NCI-H82 (cell line): ENCODE measurements at regions not wholly inside any gene's neighbourhood (a gene's known extent, or its start where the extent isn't known, plus 50 kb on each side); places are given as distances from the start of the nearest gene placed in this dataset.

Source experiments
- DNase-seq: peaks from one replicate; lab custom pipeline; 2025; lab: John Stamatoyannopoulos, UW

DNA sequence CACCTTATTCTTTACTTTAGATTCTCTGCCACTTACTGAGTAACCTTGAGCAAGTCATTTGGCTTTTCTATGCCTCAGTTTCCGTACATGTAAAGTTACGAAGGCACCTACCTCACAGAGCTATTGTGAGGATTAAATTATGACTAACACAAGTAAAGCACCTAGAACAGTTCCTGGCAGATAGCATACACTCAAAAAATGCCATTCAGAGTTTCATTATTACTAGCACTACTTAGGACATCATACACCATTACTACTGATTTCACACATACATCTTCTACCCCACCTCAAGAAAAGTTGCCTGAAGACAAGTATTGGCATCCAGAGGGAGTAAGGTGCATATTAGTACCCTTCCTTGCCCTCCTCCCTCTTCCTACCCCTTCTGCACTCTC is 107.8 kb downstream of the OGFRL1 start:
- DNase-seq, result no peak

DNA sequence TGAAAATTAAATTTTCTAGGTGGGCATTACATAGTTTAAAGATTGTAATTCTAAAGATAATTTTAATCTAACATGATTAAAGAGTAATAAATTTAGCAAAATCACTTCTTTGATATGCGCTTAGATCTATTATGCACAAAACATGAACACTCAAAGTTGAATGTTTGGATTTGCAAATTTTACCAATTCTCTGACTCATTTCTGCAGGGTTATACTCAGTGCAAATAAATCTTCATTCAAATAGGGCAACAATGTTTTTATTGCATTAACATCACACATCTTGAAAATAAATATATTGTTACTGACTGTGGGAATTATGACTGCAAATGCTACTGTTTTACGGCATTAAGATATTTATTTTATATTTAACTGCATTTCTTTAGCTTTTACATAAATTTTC is 110.7 kb downstream of the OGFRL1 start:
- no peak for DNase-seq

DNA sequence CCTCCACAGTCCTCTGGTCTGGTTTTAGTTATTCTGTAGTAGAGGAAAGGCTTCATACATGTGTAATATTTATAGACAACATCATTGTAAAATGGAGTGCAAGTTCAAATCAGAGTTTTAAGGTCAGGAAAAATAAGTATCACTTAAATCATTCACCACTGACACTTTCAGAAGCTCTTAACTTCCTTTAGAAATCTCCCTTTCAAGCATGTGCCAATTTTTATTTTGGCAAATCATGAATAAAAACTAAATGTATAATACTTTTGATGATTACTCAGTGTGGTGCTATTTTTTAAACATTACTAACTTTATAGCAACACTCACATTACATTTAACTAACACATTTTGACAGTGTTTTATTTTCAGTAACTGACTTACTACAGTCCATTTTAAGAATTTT is 112.2 kb downstream of the OGFRL1 start:
- DNase-seq, result no peak

DNA sequence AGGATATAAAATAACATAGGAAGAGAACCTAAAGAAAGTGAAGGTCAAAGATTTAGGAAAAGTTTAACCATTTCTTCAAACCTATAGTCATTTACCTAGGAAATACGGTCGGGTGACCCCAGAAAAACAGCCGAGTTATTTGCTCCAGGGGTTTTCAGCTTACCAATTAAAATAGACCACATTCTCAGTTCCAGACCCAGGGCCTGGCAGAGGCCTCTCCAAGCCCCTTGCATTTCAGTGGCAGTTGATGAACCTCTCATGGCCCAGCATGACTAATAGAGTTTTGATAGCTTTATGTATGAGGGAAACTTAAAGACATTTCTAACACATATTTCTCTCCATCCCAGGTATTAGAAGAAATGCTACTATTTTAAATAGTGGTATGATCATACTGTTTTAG is 113.5 kb downstream of the OGFRL1 start:
- DNase-seq, result no peak

DNA sequence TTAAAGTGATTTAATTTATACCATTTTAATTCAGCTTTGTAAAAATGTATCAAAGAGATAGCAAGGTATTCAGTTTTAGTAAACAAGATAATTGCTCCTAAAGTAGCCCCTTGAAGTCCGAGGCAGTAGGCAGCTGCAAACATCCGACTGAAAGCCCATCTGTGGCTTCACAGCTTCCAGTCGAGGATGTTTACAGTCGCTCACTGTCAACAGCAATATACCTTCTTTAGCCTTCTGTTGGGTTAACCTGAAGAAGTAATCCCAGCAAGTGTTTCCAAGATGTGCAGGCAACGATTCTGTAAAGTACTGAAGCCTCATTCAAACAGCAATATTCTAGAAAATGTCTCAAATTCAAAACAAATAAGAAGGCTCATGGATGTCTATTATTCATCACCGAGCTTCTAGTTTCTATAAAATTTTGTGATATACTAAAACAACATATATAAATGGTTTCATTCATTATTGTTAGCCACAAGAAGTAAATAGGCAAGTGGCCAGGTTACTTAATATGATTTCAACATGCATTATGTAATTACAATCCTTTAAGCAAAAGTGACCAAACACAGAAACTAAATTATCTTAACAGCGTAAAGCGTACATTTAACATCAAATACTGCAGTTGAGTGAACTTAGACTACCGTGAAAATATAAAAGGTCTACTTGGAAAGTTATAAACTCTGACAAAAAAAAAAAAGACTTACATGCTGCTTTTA is 115.0 kb downstream of the OGFRL1 start:
- peak; percentile 9 for DNase-seq

DNA sequence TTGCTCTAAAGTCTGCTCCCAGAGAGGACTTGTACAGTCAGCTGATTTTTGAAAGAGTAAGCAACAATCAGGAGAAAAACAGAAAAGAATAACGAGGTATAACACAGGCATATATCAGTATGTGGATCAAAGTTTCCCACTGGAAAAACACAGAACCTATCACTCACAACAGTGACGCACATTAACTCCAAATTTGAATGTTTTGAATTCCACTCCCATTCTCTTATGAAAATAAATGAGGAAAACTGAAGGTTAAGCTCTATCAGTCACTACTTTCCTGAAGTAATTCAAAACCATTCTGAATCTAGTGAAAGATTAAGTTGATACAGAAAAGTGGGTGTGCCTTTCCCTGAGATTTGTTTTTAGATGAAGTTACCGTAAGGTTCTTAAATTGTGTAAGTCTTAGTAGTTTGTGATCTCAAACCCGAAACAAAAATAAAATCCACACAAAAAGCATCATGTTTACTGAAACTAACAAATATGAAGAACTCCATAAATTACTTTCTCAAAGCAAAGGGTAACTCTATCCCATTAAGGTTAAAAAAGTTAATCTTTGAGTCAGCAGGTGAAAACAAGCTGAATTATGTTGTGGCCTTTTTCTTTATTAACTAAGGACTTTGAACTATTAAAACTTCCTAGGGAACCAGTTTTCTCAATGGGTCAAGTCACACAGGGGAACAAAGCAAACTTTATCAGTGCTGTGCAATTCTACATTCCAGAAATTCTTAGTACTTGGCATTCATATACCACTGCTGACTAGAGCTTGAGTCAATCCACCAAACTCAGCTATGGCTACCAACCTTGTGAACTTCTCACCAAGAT is 115.7 kb downstream of the OGFRL1 start:
- no peak for DNase-seq

DNA sequence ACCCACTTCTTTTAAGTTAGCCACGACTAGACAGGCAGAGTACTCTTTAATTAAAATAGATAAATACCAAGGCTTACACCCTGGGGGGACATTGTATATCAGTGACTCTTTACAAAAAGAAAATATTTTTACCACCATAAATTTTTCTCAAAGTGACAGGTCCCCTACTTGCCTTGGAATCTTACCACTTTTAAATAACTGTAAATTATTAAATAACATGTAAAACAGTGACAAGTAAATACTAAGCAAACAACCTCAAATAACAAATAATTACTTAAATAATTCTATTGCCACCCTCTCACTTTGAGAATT is 116.3 kb downstream of the OGFRL1 start:
- DNase-seq, result no peak

DNA sequence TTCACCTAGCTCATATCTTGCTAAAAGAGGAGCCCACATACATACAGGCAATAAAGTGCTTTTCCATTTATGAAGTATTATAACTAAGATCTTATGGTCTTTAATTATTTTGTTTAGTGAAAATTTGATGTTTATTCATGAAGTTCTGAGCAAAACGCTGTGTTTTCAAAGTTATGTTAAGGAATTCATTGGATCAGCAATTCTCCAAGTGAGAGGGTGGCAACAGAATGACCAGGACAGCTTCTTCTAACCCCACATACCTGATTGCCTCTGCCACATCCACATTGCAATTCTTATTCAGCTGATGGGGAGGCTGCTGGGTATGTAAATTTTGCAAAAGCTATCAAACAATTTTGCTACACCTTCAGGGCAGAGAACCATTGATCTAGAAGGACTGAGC is 116.8 kb downstream of the OGFRL1 start:
- DNase-seq, result no peak

DNA sequence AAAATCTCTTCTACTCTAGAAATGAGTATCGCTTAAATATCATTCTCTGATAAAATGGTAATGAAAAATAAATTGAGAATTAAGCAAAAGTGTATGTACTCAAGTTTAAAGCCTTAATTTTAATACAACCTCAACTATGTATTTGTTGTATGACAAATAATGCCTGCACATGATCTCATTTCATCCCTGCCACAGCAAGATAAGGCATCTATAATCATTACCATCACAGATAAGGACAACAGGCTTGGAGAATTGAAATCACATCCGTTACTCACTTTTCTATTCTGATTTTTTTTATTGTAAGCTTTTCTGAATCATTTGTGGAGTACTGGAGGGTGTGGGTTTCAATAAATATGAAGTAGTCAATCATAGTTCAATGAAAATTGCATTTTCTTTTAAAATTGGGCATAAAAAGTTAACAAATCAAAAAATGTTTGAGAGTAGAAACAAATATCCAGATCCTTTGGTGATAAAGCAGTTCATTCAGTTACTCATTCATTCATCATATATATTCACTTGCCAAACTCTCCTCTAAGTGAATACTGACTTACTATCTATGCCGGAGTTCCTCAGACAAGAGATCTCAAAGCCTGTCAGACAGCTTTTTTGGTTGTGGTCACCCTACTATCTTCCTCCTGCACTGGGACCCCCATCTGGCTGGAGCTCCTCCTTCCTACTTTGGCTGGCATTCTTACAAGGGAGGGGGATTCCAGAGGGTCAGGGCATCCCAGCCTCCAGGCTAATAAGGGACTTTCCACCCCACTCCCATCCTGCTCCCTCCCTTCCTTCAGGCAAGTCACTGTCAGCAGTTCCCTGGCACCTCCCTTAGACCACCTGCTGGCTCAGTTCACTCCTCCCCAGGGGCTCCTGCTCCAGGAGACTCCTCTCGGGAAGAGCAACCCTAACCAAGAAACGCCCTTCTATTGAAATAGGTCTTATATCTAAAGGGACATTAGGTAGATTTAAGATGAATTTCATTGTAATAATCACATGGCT is 118.6 kb downstream of the OGFRL1 start:
- peak; percentile 5 for DNase-seq

DNA sequence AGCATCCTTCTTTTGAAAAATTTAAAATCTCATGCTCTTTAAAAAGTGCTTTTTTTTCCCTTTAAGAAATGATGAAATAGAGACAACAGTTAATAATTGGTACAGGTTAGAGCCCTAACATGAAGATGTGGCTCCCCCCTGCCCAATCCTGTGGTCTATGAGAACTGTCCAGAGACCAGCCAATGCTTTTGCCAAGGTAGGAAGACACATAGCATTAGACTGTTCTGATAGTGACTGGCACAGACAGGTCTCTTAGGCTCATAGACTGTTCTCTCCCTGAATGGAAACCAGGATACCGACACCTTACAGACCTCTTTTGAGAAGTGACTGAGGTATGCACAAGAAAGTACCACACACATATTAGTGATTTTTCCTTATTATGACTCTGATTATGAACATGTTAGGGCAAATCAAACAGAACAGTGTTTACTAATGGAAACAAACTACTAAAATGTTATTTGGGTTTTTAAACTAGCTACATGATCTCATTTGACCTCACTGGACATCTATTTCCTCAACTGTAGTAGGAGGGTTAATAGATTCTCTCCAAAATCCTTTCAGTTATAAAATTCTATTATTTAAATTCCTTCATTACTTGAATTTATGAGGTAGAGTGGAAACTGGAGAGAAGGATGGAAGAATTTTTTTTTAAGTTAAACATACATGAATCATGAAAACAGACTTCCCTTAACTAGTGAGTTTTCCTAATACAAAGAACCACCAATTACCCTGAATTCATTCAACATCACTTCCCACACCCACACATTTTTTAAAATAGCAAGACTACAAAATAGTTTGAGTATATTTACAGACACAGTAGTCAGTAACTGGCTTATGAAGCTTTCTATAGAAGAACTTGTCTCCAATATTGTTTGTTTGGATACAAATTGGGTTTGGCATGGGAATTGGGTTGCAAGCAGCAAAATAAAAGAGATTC is 120.4 kb downstream of the OGFRL1 start:
- DNase-seq, result no peak

DNA sequence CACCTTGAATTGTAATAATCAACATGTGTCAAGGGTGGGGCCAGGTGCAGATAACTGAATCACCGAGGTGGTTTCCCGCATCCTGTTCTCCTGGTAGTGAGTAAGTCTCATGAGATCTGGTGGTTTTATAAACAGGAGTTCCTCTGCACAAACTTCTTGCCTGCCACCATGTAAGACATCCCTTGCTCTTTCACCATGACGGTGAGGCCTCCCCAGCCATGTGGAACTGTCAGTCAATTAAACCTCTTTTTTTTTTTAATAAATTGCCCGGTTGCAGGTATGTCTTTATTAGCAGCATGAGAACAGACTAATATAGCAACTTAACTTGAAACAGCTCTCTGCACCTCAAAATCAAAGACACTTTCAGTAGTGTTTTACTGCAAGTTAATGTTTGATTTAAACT is 121.6 kb downstream of the OGFRL1 start:
- DNase-seq, result no peak

DNA sequence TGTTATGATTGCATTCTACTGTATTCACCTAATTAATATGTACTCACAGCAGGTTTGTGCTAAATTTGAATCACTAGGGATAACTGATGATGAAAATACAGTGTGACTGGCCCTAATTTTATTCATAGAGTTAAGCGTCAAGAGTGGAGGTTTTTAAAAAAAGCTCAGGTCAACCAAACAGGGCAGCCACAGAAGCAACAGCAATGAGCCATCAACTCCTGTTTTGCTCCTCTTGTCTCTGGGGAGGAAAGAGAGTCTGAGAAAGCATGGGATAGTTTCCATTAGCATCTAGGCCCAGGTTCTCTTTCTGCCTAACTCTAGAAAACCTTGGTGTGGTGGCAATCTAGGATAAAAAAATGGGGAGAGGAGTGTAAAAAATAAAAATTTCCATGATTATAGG is 122.1 kb downstream of the OGFRL1 start:
- no peak for DNase-seq

DNA sequence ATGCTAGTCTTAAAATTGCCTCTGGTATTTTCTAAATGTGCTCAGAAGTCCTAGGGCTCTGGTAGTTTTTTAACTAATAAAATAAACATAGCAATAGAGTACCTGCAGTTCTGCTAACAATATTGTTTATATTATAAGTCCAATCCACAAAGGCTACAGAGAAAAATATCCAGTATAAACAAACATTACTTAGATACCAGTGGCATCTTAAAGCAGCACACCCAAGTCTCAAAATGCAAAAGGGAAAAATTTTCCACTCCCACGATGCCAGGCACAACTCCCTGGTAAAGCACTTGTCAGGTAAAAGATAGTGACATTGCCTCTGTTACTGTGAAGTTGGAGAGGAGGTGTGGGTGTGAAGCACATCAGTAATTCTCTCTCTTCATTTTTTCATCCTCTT is 123.3 kb downstream of the OGFRL1 start:
- DNase-seq, result no peak

DNA sequence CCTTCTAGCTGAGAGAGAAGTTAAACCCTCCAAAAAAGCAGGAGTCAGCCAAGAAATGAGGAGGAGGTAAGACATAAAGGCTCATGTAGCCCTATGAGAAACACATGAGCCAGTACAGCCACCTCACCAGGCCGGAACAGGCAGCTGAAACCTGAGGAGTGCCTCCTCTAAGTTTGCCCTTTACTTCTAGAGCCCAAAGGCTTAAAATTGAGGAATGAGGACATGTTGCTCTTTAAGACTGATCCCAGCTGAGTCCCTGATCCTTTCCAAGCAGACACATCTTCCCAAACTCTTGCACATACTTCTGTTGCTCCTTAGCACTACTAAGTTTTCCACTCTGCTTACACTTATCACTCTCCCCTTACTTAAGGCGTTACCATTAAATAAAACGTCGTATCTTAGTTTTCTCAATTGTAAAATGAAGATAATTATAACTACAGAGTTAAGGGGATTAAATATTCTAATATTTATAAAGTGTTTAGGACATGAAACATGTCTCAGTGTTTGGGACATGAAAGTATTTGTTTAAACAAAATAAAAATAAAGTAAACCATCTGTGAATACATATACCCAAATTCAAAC is 124.0 kb downstream of the OGFRL1 start:
- DNase-seq, result no peak

DNA sequence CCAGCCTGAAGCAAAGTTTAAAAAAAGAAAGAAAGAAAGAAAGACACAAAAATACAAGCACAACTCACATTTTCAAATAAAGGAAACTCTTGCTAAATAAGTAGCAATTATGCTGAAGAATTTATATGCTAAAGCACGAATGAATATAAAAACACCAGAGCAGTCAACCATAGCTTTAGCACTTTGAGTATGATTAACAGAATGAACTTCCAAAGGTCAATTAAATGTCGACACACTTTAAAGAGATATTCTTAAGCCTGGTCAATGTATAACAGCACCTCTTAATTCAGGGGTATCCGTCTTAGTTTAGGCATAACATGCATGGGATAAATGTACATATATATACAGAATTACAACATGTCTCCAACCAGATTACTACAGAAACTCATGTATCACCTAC is 125.9 kb downstream of the OGFRL1 start:
- DNase-seq, result no peak

DNA sequence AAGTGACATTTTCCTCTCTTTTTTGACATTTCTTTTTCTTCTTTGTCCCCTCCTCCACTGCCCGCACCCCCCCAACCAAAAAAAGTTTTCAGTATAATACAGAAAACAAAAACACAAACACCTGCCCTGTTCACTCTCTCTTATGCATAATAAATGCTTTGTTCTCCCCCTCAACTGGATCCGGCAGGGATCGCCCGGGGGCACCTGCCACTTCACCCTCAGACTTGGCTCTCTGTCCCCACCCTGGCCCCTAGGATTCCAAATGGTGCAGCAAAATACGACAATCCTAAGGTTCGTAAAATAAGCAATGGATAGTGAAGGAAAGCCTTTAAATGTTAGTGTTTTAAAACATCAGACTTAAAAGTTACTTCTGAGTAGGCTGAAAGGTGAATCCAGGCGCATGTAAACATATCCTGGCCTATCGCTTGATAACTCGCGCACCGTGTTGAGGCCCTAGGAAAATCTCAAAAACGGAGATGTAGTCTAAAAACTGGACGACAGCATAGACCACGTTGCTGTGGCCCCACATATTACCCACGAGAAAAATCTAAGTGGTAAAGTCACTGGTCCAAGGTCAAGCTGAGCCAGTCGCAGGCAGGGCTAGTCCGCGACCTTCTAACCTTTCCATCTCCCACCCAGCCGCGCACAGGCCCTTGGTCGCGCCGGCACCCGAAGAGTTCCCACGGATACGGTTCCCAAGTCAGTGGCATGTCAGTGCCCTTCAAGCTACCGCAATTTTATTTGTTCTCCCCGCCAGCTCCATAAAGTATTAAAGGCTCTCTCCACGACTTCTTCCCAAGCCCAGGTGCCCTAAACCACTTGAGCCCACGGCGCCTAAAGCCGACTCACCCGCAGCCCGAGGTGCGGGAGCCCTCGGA is 130.8 kb downstream of the OGFRL1 start:
- DNase-seq, result no peak

DNA sequence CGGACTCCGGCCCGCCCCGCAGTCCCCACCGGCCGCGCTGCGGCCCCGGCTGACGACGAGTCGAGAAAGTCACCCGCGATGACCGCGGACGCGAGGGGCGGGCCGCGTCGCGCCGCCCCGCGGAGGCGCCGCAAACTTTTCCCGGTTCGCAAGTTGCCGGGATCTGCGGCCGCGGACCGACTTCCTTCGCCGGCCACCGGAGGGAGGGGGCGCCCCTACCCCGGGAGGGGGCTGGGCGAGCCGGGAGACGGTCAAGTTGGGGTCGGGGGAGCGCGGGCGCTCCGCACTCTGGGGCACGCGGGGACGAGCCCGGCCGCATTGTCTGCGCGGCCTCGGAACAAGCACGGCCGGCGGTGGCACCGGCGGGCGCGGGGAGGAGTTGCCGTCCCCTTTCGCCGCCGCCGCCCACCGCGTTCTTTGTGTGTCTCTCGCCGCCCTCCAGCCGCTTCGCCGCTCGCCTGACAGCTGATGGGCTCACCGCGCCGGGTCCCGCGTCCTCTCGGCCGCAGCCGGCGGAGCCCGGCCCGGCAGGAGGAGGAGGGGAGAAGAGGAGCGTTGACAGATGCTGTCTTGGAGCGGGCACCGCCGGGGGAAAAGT is 131.6 kb downstream of the OGFRL1 start:
- peak; percentile 36 for DNase-seq

DNA sequence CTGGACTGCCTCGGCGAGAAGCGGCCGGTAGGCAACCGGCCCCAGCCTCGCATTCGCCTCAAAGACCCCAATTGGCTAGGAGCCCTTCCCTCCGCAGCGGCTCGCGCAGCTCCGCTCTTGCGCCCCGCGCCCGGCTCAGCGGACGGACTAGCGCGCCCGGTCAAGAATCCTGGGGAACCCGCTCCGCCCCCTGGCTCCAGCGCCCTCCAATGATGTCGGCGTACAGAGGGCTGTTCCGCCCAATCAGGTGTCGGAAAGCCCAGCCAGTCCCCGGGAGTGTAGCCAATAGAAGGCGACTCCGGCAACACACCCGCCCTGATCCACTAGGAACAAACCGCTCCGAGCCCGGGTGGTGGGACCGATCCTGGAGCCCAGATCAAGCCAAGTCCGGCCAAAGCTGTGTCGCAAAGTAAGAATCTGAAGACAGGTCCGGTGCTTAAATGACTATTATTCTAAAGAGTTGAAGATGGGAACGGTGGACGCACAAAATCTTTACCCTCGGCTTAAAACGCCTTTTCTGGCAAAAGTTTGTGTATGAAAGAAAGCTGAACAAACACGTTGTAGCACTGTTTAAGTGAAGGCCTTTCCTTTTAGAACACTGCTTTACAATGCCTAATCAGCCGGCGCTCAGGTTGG is 132.2 kb downstream of the OGFRL1 start:
- DNase-seq, result peak; percentile 87

DNA sequence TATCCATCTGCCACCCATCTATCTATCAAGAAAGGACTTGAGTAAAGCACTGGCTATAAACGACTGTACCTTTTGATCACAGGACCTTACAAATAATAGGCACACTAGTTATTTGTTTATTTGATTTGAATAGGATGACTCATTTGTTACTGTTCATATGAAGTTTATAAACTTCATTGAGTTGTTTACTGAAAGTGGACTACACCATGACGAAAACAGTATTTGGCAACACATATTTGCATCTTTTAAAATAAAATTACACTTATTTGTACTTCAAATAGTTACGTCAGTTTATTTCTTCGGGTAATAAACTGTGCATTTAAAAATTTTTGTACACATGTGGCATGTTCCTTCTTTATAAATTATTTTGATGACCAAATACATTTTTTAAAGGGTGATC is 133.0 kb downstream of the OGFRL1 start:
- no peak for DNase-seq
